ENCODE measurements at regions not wholly inside any gene's neighbourhood (a gene's known extent, or its start where the extent isn't known, plus 50 kb on each side); places are given as distances from the start of the nearest gene placed in this dataset.

DNA sequence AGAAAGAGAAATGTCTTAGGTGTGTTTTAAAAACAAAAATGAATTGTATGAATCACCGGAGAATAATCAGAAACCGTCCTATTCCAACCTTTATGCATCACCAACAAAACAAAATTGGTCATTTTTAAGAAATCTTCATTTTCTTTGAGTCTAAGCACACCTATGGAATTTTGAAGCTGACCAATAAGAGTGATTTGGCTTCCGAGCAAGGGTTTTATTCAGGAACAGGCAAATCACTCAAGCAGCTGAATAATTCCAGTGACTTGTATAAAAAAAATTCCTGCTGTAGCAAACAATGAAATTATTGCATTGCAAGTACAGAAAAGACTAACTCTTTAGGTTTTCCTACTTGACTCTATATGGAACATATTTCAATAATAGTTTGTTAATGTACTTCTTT, 83.8 kb upstream of the FNDC3B start:
- TF ChIP-seq, protein P1, sequence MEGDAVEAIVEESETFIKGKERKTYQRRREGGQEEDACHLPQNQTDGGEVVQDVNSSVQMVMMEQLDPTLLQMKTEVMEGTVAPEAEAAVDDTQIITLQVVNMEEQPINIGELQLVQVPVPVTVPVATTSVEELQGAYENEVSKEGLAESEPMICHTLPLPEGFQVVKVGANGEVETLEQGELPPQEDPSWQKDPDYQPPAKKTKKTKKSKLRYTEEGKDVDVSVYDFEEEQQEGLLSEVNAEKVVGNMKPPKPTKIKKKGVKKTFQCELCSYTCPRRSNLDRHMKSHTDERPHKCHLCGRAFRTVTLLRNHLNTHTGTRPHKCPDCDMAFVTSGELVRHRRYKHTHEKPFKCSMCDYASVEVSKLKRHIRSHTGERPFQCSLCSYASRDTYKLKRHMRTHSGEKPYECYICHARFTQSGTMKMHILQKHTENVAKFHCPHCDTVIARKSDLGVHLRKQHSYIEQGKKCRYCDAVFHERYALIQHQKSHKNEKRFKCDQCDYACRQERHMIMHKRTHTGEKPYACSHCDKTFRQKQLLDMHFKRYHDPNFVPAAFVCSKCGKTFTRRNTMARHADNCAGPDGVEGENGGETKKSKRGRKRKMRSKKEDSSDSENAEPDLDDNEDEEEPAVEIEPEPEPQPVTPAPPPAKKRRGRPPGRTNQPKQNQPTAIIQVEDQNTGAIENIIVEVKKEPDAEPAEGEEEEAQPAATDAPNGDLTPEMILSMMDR (IDR thresholded peaks at IDR 0.05), result no peak
- TF ChIP-seq POLR2A (IDR thresholded peaks at IDR 0.05), result no peak

Data from uterus (tissue), 2 donors.